Testis (tissue), 2 donors: ENCODE measurements at regions not wholly inside any gene's neighbourhood (a gene's known extent, or its start where the extent isn't known, plus 50 kb on each side); places are given as distances from the start of the nearest gene placed in this dataset.

ENCODE experiments used
- POLR2A ChIP-seq: fragments of 450-650 bp; IDR thresholded peaks from one replicate; pipeline ENCODE4 v1.6.1; 2017; ENCODE audit warnings: antibody characterized with exemption, mild to moderate bottlenecking, moderate library complexity
- TF ChIP-seq, protein P1 (sequence below), 3 experiments: fragments of 450-650 bp in 2 of 3; fragments of 200-600 bp in 1 of 3; sonication (generic) in 1 of 3; IDR thresholded peaks; one replicate each; pipeline ENCODE4 v1.5.1; 2016 to 2019; ENCODE audit warnings: antibody characterized with exemption in 3 of 3, mild to moderate bottlenecking in 2 of 3, moderate library complexity in 1 of 3

DNA sequence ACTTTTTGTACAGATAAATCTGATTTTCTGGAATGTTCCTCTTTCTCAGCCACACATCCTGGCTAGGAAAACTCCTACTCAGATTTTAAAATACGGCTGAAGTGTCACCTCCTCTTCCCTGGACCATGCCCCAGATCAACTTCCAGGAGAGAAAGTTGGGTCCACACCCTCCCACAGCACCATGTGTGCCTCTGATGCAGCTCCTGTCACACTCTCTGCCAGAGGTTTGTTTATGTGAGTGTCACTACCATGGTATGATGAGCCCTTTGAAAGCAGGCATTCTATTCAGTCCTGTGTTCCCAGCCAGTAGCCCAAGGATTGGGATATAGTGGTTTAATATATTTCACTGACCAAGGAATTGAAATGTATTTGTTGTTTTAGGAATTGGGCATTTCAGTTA lies 287.2 kb upstream of the ATP2B1 start:
- TF ChIP-seq, protein P1, sequence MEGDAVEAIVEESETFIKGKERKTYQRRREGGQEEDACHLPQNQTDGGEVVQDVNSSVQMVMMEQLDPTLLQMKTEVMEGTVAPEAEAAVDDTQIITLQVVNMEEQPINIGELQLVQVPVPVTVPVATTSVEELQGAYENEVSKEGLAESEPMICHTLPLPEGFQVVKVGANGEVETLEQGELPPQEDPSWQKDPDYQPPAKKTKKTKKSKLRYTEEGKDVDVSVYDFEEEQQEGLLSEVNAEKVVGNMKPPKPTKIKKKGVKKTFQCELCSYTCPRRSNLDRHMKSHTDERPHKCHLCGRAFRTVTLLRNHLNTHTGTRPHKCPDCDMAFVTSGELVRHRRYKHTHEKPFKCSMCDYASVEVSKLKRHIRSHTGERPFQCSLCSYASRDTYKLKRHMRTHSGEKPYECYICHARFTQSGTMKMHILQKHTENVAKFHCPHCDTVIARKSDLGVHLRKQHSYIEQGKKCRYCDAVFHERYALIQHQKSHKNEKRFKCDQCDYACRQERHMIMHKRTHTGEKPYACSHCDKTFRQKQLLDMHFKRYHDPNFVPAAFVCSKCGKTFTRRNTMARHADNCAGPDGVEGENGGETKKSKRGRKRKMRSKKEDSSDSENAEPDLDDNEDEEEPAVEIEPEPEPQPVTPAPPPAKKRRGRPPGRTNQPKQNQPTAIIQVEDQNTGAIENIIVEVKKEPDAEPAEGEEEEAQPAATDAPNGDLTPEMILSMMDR (IDR thresholded peaks at IDR 0.05) = no peak
- no peak for TF ChIP-seq POLR2A
